ENCODE measurements at regions not wholly inside any gene's neighbourhood (a gene's known extent, or its start where the extent isn't known, plus 50 kb on each side); places are given as distances from the start of the nearest gene placed in this dataset.

- TF ChIP-seq POLR2A (IDR thresholded peaks at IDR 0.05; ENCODE audit: low read depth) (no peak), EP300 (IDR thresholded peaks at IDR 0.05) (no peak)
- TF ChIP-seq, protein P1, sequence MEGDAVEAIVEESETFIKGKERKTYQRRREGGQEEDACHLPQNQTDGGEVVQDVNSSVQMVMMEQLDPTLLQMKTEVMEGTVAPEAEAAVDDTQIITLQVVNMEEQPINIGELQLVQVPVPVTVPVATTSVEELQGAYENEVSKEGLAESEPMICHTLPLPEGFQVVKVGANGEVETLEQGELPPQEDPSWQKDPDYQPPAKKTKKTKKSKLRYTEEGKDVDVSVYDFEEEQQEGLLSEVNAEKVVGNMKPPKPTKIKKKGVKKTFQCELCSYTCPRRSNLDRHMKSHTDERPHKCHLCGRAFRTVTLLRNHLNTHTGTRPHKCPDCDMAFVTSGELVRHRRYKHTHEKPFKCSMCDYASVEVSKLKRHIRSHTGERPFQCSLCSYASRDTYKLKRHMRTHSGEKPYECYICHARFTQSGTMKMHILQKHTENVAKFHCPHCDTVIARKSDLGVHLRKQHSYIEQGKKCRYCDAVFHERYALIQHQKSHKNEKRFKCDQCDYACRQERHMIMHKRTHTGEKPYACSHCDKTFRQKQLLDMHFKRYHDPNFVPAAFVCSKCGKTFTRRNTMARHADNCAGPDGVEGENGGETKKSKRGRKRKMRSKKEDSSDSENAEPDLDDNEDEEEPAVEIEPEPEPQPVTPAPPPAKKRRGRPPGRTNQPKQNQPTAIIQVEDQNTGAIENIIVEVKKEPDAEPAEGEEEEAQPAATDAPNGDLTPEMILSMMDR (IDR thresholded peaks at IDR 0.05), result no peak
Observed at GRCh38 chr6:104656235-104656634, 203.5 kb downstream of the HACE1 start.

Data from esophagus muscularis mucosa (tissue), 4 donors.